Spinal cord (tissue), 9 donors: ENCODE measurements at regions not wholly inside any gene's neighbourhood (a gene's known extent, or its start where the extent isn't known, plus 50 kb on each side); places are given as distances from the start of the nearest gene placed in this dataset.

Source experiments
- DNase-seq, 6 donors: peaks; one replicate each; pipeline versions ENCODE4 v3.0.0 to v3.0.0-alpha.2; 2013 to 2015; ENCODE audit warnings: low spot score in 6 of 6, low read depth in 4 of 6
- H3K27ac ChIP-seq: one replicate; pipeline ENCODE4 v1.5.1; 2013; ENCODE audit warnings: low read depth, low read length, control low read depth
- H3K27me3 ChIP-seq: one replicate; pipeline ENCODE4 v1.6.1; 2013; ENCODE audit warnings: low read length; ENCODE audit not compliant: control insufficient read depth, insufficient read depth
- H3K36me3 ChIP-seq: one replicate; pipeline ENCODE4 v1.6.1; 2013; ENCODE audit warnings: low read length; ENCODE audit not compliant: control insufficient read depth, insufficient read depth
- H3K4me1 ChIP-seq: one replicate; pipeline ENCODE4 v1.6.1; 2013; ENCODE audit warnings: low read length; ENCODE audit not compliant: control insufficient read depth, insufficient read depth
- H3K4me3 ChIP-seq: one replicate; pipeline ENCODE4 v1.5.1; 2013; ENCODE audit warnings: low read depth, low read length, control low read depth
- H3K9me3 ChIP-seq: one replicate; pipeline ENCODE4 v1.6.1; 2013; ENCODE audit warnings: low read length; ENCODE audit not compliant: control insufficient read depth, insufficient read depth
- WGBS: methylation state at CpG from one replicate; pipeline ENCODE4 v1.1.5; 2013; ENCODE audit warnings: missing lambda C conversion rate; ENCODE audit not compliant: insufficient coverage; 5-methylcytosine and 5-hydroxymethylcytosine counted together
- donor health status: healthy.

- Histone ChIP-seq H3K27ac (no peak overlapping the region), H3K4me1 (peaks cover 9% of the 10 kb centered on the region), H3K9me3 (no peaks in the 10 kb centered on the region), H3K4me3 (no peak overlapping the region), H3K36me3 (no peaks in the 10 kb centered on the region), H3K27me3 (no peaks in the 10 kb centered on the region)
- 100% methylated on average over 3 of the region's 7 CpGs for WGBS
- no peak for DNase-seq
Observed at GRCh38 chr20:23227976-23228375, 122.6 kb upstream of the NXT1 start.

DNA sequence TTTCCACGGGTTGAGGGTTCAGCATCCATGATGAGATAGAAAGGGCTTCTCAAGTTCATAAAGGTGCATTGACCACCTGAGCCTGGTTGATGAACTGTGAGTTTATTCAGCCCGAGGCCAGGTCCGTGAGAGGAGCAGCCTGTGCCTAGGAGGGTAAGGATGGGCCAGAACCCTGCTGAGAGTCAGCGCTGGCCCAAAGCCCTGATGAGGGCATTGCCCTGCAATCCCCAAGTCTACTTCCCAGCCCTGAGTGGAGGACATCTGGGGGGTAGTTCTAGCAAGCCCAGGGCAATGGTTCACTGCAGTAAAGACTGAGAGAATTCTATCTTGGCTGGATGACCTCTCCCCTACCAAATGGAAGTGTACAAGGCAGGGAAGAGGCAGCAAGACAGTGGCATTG, 123.3 kb upstream of the NXT1 start:
- DNase-seq, result no peak
- Histone ChIP-seq H3K27ac (no peak overlapping the region), H3K27me3 (no peaks in the 10 kb centered on the region), H3K4me3 (no peak overlapping the region), H3K9me3 (peaks cover 1% of the 10 kb centered on the region), H3K36me3 (no peaks in the 10 kb centered on the region), H3K4me1 (peaks cover 9% of the 10 kb centered on the region)
- 75% methylated on average over 2 of the region's 4 CpGs for WGBS

- no peak for DNase-seq
- H3K4me3 ChIP-seq, result no peak overlapping the region
- no peak overlapping the region for H3K27ac ChIP-seq
- H3K4me1 ChIP-seq, result peaks cover 9% of the 10 kb centered on the region
- no peaks in the 10 kb centered on the region for H3K27me3 ChIP-seq
- WGBS, result no CpG with 5 or more reads among the region's 2 CpGs
- no peaks in the 10 kb centered on the region for H3K36me3 ChIP-seq
- H3K9me3 ChIP-seq, result peaks cover 3% of the 10 kb centered on the region
Observed at GRCh38 chr20:23226612-23227265, 123.9 kb upstream of the NXT1 start.

DNA sequence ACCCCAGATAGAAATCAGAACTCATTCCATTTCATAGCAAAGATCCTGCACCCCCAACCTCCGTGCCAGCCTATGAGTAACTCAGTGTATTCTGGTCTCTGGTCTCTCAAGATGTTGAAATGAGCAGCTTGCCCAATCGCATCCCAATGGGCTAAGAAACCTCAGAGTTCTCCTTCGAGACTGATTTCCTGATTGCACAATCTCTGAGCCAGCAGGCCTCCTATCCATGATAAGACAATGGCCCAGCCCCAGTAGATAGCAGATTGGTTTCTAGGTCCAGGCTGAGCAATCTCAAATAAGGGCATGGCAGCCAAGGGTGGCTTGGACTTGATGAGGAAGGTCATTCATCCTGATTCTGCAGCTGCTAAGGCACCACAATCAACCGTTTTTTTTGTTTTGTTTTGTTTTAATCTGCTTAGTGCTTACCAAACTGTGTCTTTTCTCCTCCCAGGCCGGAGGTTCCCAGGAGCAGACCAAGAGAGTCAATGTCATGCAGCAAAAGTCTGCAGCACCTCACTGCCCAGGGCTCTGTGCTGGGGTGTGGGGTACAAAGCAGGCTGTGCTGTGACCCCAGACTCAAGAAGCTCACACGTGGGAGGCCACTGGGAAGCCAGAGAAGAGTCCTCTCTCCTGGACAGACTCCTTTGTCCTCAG, 125.1 kb upstream of the NXT1 start:
- H3K4me1 ChIP-seq, result peaks cover under 1% of the 10 kb centered on the region
- H3K4me3 ChIP-seq, result no peak overlapping the region
- H3K9me3 ChIP-seq, result peaks cover 8% of the 10 kb centered on the region
- no peaks in the 10 kb centered on the region for H3K27me3 ChIP-seq
- no peaks in the 10 kb centered on the region for H3K36me3 ChIP-seq
- no peak for DNase-seq
- 79% methylated on average over 4 of the region's 6 CpGs for WGBS
- no peak overlapping the region for H3K27ac ChIP-seq

DNA sequence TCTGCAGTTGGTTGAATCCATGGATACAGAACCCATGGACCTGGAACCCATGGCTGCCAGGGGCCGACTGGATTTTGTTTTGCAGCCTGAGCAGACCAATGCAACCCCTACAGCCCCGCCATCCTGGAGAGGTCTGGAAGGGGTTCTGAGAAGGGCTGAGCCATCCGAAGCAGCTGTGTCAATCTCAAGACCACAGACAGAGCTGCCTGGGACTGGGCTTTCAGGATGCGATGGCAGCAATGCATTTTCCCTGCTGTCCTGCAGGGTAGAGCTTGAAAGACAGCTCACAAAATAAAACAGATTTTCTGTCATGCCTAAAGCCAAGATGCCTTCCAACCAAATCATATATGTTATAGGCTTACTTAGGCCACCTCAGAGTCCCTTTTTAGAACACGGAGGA, 125.8 kb upstream of the NXT1 start:
- no peaks in the 10 kb centered on the region for H3K4me1 ChIP-seq
- peaks cover 8% of the 10 kb centered on the region for H3K9me3 ChIP-seq
- H3K27me3 ChIP-seq, result no peaks in the 10 kb centered on the region
- no peak for DNase-seq
- H3K4me3 ChIP-seq, result no peak overlapping the region
- H3K36me3 ChIP-seq, result no peaks in the 10 kb centered on the region
- no peak overlapping the region for H3K27ac ChIP-seq
- 95% methylated on average over 3 of the region's 5 CpGs for WGBS

GRCh38 chr20:23223908-23224580, 126.5 kb upstream of the NXT1 start:
- Histone ChIP-seq H3K27me3 (no peaks in the 10 kb centered on the region), H3K27ac (no peak overlapping the region), H3K36me3 (no peaks in the 10 kb centered on the region), H3K4me3 (no peak overlapping the region), H3K9me3 (peaks cover 8% of the 10 kb centered on the region), H3K4me1 (no peaks in the 10 kb centered on the region)
- no peak for DNase-seq
- 85% methylated on average over 3 of the region's 3 CpGs for whole genome bisulfite sequencing

DNA sequence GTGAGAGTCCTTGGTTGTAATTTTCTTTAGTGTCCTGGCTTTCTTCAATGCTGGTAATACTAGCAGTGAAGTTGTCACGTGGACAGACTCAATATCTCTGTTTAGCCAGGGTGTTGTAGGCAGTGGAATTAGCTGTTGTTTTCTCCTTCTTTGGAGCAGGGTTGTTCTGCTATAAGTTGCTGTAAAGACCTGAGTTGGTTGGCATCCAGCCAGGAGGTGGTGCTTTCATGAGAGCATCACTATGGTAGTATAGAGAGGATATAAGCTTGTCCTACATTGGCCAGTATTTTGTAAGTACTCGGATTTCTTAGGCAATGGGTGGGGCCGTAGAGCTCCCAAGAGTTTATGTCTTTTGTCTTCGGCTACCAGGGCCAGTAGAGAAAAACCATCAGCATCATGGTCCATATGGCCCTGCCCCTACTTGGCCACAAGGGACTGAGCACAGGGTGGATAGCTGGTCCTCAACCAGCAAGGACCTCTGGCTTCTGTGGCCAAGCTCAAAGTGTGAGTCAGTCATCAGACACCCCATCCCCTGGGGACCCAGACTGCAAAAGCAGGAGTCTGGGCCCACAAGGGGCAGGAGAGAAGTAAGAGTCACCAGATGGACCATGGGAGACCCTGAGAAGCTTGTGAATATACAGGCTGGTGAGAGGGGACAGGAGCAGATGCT, 127.9 kb upstream of the NXT1 start:
- WGBS, result 88% methylated on average over 4 of the region's 4 CpGs
- H3K9me3 ChIP-seq, result peaks cover 8% of the 10 kb centered on the region

GRCh38 chr20:23217023-23217422, 130.9 kb upstream of the CD93 start:
- H3K27ac ChIP-seq, result no peak overlapping the region
- peaks cover 5% of the 10 kb centered on the region for H3K9me3 ChIP-seq
- no CpG with 5 or more reads among the region's 2 CpGs for WGBS
- H3K4me3 ChIP-seq, result no peak overlapping the region
- no peaks in the 10 kb centered on the region for H3K36me3 ChIP-seq
- no peaks in the 10 kb centered on the region for H3K4me1 ChIP-seq
- no peaks in the 10 kb centered on the region for H3K27me3 ChIP-seq
- DNase-seq, result no peak

More for the DNA sequence above, 127.9 kb upstream of the NXT1 start:
- Histone ChIP-seq H3K36me3 (no peaks in the 10 kb centered on the region), H3K27me3 (no peaks in the 10 kb centered on the region), H3K4me3 (no peak overlapping the region), H3K27ac (no peak overlapping the region), H3K4me1 (no peaks in the 10 kb centered on the region)
- no peak for DNase-seq

DNA sequence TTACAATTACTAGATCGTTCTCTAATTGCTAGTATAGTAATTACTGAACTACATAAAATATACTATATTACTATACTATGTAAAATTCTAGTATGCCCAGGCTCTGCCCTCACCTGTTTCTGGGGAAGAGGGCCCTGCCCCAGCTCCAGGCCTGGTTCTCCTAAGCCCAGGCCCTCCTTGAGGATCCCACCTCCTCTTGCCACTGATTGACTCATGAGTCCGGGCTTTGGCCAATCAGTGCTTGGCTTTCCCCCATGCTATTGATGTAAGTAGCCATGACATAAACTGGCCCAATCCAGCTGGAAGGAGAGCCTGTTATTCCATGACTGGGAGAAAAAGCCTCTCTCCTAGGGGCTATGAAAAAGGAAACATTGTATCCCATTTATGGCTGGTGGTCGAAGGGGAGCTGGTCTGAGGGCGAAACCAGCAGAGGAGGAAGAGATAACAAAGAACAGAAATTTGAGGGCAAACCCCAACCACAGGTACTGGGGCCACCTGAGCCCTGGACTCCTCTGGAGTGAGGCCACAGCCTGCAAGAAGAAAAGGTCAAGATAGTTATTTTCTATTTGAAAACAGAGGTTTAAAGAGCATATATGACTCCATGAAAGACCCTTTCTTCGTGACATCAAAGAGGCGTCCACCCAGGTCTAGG, 129.3 kb upstream of the CD93 start:
- no peaks in the 10 kb centered on the region for H3K4me1 ChIP-seq
- no peaks in the 10 kb centered on the region for H3K9me3 ChIP-seq
- no peak overlapping the region for H3K4me3 ChIP-seq
- H3K36me3 ChIP-seq, result no peaks in the 10 kb centered on the region
- H3K27ac ChIP-seq, result no peak overlapping the region
- DNase-seq, result no peak
- WGBS, result 94% methylated on average over 3 of the region's 6 CpGs
- H3K27me3 ChIP-seq, result no peaks in the 10 kb centered on the region
